ENCODE measurements at regions not wholly inside any gene's neighbourhood (a gene's known extent, or its start where the extent isn't known, plus 50 kb on each side); places are given as distances from the start of the nearest gene placed in this dataset.

DNA sequence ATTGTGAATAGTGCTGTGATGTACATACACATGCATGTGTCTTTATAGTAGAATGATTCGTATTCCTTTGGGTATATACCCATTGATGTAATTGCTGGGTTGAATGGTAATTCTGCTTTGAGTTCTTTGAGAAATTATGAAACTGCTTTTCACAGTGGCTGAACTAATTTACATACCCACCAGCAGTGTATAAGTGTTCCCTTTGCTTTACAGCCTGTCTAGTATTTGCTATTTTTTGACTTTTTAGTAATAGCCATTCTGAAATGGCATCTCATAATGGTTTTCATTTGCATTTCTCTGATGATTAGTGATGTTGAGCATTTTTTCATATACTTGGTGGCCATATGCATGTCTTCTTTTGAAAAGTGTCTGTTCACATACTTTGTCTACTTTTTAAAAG is 54.5 kb upstream of the FAM78B start:
- DNase-seq = no peak

DNA sequence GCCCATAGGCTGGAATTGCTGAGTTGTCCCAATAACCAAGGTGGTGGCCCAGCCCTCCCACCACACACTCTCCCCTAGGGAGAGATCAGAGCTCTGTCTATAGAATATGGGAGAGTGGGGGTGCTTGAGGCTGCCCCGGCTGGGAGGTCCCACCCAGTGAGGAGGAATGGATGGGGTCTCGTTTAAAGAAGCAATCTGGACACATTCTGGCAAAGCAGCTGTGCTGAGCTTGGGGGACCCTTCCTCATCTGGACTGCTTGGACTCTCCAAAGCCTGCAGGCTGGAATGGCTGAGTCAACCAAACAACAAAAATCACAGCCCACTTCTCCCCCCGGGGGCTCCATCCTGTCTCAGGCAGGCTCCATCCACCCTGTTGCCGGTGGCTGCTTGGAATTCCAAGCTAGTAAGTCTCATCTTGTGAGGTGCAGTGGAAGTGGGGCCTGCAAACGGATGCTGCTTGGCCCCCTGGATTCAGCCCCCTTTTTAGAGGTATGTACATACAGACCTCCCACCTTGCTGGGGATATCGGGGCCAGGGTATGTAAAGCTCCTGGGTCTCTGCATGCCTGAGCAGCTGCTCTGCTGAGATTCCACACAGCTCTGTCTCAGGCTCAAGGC is 67.1 kb upstream of the FAM78B start:
- no peak for DNase-seq

DNA sequence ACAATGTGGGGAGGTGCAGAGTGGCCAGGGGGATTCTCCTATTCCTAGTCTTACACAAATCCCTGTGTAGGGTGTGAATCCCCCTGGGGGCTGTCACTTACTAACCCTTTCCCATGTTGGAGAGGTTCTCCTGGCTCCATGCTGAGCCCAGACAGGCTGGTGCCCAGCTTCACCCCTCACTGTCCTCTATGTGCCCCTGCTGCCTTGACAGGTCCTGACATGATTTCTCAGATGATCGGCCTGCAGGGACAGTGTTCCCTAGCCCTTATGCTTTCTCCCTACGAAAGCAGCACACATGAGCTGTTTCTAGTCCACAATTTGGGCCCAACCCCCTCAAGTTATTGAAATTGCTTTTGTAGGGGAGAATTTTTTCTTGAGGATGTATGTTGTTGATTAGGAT is 68.9 kb upstream of the FAM78B start:
- DNase-seq = no peak

DNA sequence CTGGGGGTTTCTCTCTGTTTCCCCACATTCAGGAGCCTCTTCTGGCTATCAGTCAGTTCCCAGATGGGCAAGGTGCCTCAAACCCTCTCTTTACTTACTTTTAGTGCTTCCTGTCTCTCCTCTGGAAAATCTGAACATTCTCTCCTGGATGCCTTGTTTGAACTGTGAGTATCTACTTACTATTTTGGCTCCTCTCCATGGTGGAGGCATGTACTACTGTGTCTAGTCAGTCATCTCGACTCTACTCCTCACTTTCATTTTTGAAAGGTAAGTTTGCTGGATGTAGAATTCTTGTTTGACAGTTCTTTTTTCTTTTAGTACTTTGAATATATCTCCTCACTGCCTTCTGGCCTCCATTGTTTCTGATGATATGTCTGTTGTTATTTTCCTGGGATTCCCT is 70.9 kb upstream of the FAM78B start:
- DNase-seq = no peak

DNA sequence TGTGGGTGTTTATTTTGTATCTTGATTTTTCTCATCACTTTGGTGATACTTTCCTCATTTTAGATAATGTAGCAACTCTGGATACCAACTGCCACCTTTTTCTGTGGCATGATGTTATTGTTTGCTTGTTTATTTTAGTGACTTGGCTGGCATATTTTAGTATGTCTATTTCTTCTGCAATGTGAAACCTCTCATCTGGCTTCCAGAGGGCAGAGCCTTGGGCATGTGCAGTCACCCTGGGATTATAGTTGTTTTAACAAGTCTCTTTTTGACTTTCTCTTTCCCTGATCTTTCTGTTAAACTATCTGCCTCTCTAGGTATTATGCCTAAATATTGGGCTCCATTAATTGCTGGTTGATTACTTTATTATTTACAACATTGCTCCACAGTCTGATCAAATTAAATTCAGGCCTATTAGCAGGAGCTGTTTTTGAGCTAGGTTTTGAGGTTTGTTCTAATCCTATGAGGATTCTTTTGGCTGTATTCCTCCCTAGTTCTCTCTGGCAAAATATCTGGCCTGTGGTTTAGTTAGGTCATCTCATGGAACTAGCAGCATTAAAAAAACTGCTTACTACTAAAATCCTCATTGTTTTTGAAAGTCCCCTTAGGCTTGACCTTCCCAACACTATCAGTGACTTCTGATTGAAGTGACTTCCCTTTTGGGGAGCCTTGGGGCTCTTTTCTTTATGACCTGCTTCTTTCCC is 86.4 kb upstream of the FAM78B start:
- no peak for DNase-seq

DNA sequence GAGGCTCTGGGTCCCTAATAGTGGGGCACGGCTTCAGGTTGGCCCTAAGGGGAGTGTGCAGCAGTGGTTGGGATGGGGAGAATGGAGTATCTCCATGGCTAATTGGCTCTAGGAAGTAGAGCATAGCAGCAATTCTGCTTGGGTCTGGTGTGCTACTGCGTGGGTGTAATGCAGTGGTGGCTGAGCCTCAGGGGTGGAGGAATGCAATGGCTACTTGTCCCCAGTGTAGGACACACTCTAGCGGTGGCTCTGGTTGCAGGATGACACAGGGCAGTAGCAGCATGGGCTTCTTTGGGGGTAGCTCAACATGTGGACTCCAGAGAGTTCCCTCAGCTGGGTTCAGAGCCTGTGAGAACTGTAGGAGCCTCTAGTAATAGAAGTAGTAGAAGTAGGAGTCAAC is 91.2 kb upstream of the FAM78B start:
- no peak for DNase-seq

DNA sequence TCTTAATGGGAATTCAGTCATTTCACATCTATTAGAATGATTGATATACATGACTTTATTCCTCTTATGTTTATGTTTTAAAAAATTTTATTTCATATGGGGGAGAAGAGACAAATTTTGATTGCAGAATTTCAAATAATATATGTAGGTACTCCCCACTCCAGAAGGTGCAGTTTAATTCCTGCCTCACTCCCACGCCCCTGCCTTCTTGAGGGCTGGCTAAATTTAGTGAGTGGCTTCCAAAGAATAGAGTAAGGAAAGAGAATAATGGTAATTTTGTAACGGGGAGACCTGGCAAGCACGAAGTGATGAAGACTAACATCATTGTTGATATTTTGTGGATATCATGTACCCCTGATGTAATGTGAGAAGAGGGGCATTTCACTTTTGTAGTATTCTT is 94.7 kb upstream of the FAM78B start:
- no peak for DNase-seq

DNA sequence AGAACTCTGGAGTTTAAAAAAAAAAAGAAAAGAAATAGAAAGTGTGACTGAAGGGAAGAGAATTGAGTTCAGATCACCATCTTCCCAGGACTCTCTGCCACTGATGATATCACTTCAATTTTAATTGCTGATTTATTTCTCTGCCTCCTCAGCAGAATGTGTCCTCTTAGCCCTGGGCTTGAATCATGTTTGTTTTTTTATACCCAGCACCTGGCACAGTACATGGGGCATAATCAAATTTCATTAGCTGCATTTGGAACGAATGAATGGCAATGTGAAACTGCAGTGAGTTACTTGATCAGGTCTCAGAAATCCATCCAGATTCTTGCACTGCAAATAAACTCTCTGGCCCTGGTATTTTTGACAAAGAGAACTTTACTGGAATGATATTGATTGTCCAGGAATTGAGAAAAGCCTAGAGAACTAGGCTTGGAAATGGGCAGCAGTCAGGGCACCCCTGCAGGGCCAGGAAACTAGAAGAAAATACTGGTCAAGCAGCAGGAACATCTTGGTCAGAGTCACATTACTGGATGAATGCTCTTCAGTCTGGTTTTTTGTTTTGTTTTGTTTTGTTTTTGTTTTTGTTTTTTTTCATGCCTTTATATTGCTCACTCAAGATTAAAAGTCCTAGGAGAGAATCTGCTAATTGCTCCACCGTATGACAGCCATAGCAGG is 103.8 kb upstream of the FAM78B start:
- no peak for DNase-seq

DNA sequence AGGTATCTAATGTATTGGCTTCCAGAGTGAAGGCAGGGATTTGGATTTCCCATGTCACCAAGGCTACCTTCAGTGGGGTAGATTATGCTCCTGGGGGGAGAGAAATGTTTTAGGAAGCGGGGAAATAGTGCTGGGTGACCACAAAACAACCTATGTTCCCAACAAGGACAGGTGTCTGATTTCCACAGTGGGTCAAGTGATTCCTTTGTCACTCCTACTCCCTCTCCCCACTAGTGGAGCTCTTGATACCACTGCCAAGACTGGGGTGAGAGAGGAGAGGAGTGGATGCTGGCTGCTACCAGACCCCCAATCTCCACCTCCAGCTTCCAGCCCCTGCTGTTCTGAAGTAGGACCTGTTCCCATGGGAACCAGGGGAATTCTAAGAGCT is 104.3 kb upstream of the FAM78B start:
- DNase-seq = no peak

DNA sequence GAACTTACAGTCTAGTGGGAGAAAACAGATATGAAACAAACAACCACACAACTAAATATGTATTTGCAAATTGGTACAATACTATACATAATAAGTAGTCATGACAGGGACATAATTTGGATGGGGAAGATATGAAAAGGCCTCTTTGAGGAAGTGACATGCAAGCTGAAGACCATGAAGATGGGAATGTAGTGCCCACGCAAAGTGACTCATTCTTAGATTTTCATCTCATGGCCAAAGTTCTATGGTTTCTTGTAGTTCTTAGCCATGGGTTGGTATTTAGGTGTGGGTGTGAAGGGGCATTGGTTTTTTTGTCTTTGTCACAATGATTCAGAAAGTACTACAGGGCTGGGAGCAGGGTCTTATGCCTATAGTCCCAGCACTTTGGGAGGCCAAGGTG is 105.4 kb upstream of the FAM78B start:
- DNase-seq = no peak

DNA sequence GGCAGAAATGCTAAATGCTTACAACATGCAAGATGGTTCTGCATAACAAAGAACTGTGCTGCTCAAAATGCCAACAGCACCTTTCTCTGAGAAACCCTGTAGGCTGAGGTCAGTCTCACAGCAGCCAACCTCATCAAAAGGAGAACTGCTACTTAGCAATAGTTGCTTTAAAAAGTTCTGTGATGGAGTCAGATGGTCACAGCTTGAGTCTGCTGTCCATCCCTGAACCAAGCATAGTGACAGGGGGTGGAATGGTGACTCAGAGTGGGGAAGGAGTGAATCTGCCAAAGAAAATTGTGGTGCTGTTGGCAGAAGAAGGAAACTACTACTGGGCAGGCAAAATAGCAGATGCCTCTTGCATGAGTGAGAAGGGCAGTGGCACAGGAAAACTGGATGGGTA is 106.0 kb upstream of the FAM78B start:
- DNase-seq = no peak

DNA sequence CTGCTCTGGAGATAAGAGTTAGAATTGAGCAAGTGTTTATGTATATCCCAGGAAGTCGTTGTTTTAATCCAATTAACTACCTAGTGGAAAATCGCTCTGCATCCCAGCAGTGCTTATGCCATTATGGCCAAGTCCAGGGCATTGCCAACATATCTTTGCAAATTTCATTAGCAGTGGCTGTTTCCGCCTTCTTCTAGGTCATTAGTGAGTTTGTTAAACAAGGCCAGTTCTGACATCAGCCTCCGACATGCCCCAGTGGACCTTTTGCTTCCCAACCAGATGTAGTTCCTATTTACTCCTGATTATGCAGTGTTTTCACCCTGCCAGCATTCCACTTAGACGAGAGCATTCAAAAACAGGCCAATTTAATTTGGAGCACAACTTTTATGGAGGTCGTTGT is 106.8 kb upstream of the FAM78B start:
- DNase-seq = no peak

DNA sequence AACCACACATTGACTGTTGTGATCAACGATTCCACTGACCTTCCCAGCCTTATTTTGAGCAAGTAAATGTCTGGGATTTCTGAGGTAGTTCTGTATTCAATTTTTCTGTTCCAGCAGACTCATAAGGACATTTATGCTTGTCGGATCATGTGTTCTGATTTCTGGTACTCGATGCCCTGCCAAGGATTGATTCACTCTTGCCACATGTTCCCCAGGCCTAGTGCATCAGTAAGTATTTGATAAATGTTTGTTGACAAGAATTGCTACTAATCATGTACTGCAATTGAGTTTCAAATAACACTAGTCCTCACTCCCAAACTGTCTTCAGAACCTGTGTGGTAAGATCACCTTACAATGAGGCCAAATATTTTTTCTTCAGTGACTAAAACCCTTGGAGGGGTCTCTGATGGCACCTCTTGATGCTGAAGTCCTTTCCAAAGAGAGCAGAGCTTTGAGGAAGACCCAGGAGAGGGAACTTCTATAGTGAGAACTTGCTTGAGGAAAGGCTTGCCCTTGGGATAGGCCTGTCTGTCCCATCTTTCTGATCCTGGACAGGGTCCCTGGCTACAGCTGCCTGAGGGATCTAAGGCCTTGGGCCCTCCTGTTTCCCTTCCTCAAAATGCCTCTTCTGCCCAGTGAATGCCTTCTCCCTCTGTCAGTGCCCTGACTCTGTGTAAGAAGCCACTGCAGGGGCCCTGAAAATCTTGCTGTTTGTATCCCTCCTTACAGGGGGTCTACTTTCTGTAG is 115.8 kb upstream of the FAM78B start:
- no peak for DNase-seq

DNA sequence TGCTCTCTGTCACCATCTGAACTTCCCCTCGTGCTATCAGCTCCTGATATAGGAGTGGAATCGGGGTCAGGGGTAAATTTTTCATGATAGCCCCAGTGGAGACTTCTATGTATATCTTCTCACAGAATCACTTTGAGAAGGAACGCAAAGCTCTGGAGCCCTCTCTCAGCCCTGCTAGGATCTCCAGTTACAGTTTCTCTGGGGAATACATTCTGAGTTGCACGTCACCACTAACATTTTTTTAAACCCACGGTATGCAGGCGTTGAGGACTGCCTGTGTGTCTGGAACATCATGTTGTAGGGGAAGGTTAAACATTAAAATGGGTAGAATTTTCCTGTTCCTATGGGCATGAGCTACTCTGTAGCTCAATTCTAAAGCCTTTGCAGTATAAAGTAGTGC is 116.4 kb upstream of the FAM78B start:
- no peak for DNase-seq

DNA sequence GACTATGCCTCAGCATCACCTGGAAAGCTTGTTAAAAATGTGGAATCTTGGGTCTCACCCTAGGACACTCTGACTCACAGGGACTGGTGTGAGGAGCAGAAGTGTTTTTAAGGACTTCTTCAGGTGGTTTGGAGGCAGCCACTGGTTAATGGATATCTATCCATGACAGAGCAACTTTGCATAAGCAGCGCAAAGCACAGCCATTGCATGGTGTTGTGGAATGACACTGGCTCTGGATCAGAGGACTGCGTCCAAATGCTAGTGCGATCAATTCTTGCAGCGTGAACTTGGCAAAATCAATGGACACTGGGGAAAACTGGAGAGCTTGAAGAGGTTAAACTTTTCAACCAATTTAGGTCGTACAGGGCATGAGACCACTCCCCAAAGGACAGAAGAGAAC is 116.8 kb upstream of the FAM78B start:
- DNase-seq = no peak

DNA sequence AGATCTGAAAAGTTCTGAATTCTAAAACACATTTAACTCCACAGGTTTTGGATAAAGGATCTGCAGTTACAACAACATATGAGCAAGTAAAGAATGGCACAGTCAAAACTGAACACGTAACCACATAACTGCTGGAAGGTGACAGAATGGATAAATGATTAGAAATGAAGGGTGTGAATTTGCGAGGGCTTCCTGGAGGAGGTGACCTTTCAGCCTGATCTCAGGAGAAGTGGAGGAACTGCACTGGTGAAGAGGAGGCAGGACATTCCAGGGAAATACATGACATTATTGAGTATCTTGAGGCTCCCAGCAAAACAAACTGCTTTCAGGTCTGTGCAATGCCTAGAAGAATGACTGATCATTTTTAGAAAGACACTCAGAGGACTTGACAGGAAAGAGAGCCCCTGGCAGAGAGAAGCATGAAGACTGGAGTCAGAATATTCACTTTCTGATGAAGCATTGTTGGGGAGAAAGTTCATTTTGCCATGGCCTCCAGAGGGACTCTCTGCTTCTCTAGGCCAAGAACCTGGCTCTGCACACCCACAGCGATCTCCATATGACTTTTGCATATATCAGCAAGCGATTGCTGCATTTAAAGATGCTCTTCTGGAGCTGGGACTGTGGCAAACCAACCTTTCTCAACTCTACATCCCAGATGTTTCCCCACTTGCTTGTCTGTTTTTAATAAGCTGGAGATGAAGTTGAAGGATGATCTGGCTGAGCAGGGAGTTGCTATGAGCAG is 122.7 kb upstream of the FAM78B start:
- no peak for DNase-seq

DNA sequence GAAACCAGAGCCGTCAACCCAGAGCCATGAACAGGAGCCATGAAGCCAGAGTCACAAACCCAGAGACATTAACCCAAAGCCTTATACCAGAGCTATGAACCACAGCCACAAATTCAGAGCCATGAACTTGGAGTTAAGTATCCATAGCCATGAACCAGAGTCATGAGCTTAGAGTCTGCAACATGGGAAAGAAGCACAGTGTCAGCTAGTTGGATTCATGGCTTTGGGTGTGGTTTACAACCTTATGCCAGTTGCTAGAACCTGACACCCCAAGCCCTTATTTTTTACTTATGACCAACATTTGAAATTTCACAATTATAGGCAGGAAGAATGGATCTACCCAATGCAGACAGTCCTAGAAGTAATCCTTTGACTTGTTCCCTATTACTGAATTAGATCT is 128.9 kb upstream of the FAM78B start:
- DNase-seq = no peak

DNA sequence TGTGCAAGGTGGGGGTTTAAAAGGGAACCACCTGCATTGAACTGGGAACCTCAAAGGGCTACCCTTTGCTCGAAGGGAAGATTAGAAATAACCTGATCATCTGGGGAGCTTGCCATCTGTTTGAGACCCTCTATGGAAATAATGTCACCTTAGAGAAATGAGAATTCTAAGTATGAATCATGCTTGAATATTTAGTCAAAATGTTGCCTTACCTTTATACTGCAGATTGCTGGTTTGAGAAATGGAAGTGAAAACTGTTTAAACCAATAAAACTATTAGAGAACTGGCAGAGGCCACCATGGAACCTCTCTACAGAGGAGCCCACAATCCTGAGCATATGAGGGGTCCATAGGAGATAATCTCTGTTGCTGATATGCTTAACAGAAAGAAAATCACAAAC is 131.2 kb upstream of the FAM78B start:
- no peak for DNase-seq

DNA sequence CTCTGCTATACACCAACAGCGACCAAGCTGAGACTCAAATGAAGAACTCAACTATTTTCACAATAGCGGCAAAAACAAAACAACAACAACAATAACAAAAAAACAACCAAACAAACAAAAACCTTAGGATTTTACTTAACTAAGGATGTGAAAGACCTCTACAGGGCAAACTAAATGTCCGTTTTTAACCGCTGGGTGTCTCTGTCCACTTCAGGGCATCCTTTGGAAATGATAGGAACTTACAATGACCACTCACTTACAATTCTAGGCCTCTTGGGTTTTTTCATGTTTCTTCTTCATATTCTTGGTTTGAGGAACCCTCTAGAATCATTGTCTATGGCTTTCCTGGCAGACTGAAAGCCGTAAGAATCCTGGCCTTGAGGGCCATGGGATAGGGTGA is 134.0 kb upstream of the FAM78B start:
- DNase-seq = no peak

DNA sequence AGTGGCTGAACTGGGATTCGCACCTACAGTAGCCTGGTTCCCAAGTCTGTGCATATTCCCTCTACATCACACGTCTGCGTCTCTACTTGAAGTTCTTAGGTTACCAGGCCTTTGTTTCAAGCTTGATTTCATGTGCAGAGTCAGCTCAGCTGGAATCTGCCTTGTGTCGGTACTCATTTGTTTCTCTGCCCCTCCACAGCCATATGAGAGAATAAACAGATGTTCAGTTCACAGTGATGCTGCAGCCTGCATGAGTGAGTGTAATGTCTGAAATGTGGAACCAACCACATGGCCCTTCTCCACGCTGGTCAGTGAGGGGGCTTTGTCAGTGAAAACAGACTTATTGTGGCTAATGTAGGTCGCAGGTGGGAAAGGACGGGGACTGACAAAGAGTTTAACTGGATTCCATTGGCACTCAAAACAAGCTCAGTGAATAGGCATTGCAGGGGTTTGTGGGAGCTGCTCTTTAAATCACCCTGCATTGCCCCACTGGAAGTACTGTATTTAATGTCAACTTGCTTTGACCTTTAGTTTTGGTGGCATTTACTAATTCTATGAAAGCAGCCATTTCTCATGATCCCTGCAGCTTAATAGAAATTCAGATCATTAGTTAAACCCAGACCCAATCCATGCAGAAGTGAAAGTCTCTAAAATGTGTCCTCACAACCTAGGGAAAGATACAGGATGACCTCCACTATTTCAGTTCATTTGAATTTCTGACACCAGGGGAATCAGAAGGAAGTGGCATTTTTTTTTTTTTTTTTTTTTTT is 136.4 kb upstream of the FAM78B start:
- DNase-seq = no peak

DNA sequence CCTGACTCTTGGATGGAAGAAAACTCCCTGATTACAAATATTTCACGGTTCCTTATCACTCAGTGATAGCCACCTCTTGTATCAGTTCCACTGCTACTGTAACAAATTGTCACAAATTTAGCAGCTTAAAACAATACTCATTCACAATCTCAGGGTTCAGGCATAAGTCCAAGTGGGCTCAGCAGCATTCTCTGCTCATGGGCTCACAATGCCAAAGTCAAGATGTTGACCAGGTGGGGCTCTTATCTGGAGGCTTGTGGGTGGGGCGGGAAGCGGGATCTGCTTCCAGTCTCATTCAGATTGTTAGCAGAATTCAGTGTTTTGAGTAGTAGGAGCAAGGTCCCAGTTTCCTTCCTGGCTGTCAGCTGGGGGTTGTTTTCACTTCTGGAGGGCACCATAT is 137.3 kb upstream of the FAM78B start:
- no peak for DNase-seq

DNA sequence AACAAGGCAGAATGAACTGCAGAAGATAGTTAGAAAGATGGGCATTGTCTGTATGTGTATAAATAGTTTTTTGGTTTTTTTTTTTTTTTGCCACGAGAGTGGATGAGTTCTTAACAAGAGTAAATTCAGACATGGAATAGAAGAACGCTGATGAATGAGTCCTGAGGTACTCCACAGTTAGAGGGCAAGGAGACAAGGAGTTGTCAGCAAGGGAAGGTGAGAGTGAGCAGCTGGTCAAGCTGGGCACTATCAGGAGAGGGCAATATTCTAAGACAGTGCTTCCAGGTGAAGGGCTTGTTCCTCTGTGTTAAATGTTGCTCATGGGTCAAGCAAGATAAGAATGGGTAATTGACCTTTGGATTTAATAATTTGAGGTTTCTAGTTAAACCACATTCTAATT is 138.6 kb upstream of the FAM78B start:
- DNase-seq = no peak

Measured in occipital lobe (tissue), 1 donor.